ENCODE measurements at regions not wholly inside any gene's neighbourhood (a gene's known extent, or its start where the extent isn't known, plus 50 kb on each side); places are given as distances from the start of the nearest gene placed in this dataset.

- H3K36me3 Mint-ChIP-seq (ENCODE audit: unreplicated experiment), result peaks cover 1% of the 10 kb centered on the region
- H3K27me3 Mint-ChIP-seq (ENCODE audit: unreplicated experiment), result peaks cover 46% of the 10 kb centered on the region
- H3K4me3 Mint-ChIP-seq (ENCODE audit: unreplicated experiment), result no peak overlapping the region
- peaks cover 3% of the 10 kb centered on the region for H3K4me1 Mint-ChIP-seq (ENCODE audit: unreplicated experiment)
- H3K9me3 Mint-ChIP-seq (ENCODE audit: unreplicated experiment), result peaks cover 5% of the 10 kb centered on the region
- no peak for DNase-seq (ENCODE audit: extremely low spot score, unreplicated experiment)
- no peak for TF ChIP-seq CTCF (IDR thresholded peaks at IDR 0.05)
- no peak overlapping the region for H3K27ac Mint-ChIP-seq (ENCODE audit: unreplicated experiment)
Measured at GRCh38 chr3:141814375-141814774, 51.2 kb downstream of the GRK7 start.

DNA sequence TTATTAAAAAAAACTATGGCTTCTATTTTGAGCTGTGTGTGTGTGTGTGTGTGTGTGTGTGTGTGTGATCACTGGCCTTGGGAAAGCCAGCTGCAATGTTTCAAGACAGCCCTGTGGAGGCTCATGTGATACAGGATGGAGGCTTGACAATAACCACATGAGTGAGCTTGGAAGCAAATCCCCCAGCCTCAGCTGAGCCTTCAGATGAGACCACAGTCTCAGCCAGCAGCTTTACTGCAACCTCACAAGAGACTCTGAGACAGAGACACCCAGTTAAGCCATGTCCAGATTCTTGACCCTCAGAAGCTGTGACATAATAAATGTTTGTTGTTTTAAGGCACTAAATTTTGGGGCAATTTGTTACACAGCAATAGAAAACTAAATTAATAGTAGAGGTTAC is 52.5 kb downstream of the GRK7 start:
- H3K4me1 Mint-ChIP-seq (ENCODE audit: unreplicated experiment), result peaks cover 3% of the 10 kb centered on the region
- no peak for TF ChIP-seq CTCF (IDR thresholded peaks at IDR 0.05)
- H3K27me3 Mint-ChIP-seq (ENCODE audit: unreplicated experiment), result peaks cover 52% of the 10 kb centered on the region
- no peak for DNase-seq (ENCODE audit: extremely low spot score, unreplicated experiment)
- H3K36me3 Mint-ChIP-seq (ENCODE audit: unreplicated experiment), result peaks cover 1% of the 10 kb centered on the region
- no peak overlapping the region for H3K4me3 Mint-ChIP-seq (ENCODE audit: unreplicated experiment)
- H3K9me3 Mint-ChIP-seq (ENCODE audit: unreplicated experiment), result peaks cover 5% of the 10 kb centered on the region
- no peak overlapping the region for H3K27ac Mint-ChIP-seq (ENCODE audit: unreplicated experiment)

GRCh38 chr3:141816958-141817357 is 53.8 kb downstream of the GRK7 start:
- DNase-seq (ENCODE audit: extremely low spot score, unreplicated experiment), result no peak
- H3K27me3 Mint-ChIP-seq (ENCODE audit: unreplicated experiment), result peaks cover 51% of the 10 kb centered on the region
- peaks cover 5% of the 10 kb centered on the region for H3K9me3 Mint-ChIP-seq (ENCODE audit: unreplicated experiment)
- peaks cover 3% of the 10 kb centered on the region for H3K4me1 Mint-ChIP-seq (ENCODE audit: unreplicated experiment)
- H3K36me3 Mint-ChIP-seq (ENCODE audit: unreplicated experiment), result peaks cover 1% of the 10 kb centered on the region
- no peak overlapping the region for H3K27ac Mint-ChIP-seq (ENCODE audit: unreplicated experiment)
- TF ChIP-seq CTCF (IDR thresholded peaks at IDR 0.05), result no peak
- no peak overlapping the region for H3K4me3 Mint-ChIP-seq (ENCODE audit: unreplicated experiment)

- H3K9me3 Mint-ChIP-seq (ENCODE audit: unreplicated experiment), result no peaks in the 10 kb centered on the region
- H3K27ac Mint-ChIP-seq (ENCODE audit: unreplicated experiment), result no peak overlapping the region
- peaks cover 4% of the 10 kb centered on the region for H3K4me1 Mint-ChIP-seq (ENCODE audit: unreplicated experiment)
- no peaks in the 10 kb centered on the region for H3K36me3 Mint-ChIP-seq (ENCODE audit: unreplicated experiment)
- no peak for DNase-seq (ENCODE audit: extremely low spot score, unreplicated experiment)
- H3K4me3 Mint-ChIP-seq (ENCODE audit: unreplicated experiment), result no peak overlapping the region
- peaks cover 6% of the 10 kb centered on the region for H3K27me3 Mint-ChIP-seq (ENCODE audit: unreplicated experiment)
- no peak for TF ChIP-seq CTCF (IDR thresholded peaks at IDR 0.05)
Measured at GRCh38 chr3:141825216-141826011, 51.0 kb upstream of the ATP1B3 start.
